ENCODE measurements at regions not wholly inside any gene's neighbourhood (a gene's known extent, or its start where the extent isn't known, plus 50 kb on each side); places are given as distances from the start of the nearest gene placed in this dataset.

GRCh38 chr3:110646055-110646454, 425.6 kb upstream of the NECTIN3 start (continued):
- TF ChIP-seq HES1 (IDR thresholded peaks at IDR 0.05; ENCODE audit: low read depth) (no peak), STAT5A (IDR thresholded peaks at IDR 0.05; ENCODE audit: borderline replicate concordance, low read length) (no peak), ZNF512 (tag; IDR thresholded peaks at IDR 0.05) (no peak)

- no peaks in the 10 kb centered on the region for H3K4me1 ChIP-seq (replicated peaks in 1 of 2; ENCODE audit: control insufficient read depth in 2 of 2, insufficient read depth in 2 of 2, low read length in 2 of 2)
- H3K27ac ChIP-seq (ENCODE audit: extremely low read depth, low read depth, low read length) = no peak overlapping the region
- no peak for FAIRE-seq
- H3K9me3 ChIP-seq (replicated peaks; ENCODE audit: control insufficient read depth, insufficient read depth, low read depth, low read length) = no peaks in the 10 kb centered on the region
- no peaks in the 10 kb centered on the region for H3K36me3 ChIP-seq (ENCODE audit: control insufficient read depth, insufficient read depth, low read length)
- H3K27me3 ChIP-seq (ENCODE audit: control insufficient read depth in 2 of 2, insufficient read depth in 2 of 2, low read length in 2 of 2) = no peaks in the 10 kb centered on the region
- H3K4me2 ChIP-seq (ENCODE audit: insufficient read depth, low read length) = no peak overlapping the region
- no peak overlapping the region for H3K9ac ChIP-seq (ENCODE audit: insufficient read depth in 1 of 2, low read depth in 2 of 2, low read length in 2 of 2)
- no TSS peak for BruUV-seq (replicated peaks)
- POLR2A ChIA-PET = no interaction called here
- H3K4me3 ChIP-seq = no peak overlapping the region
- H3K9me1 ChIP-seq (ENCODE audit: control insufficient read depth, insufficient read depth, low read length) = no peaks in the 10 kb centered on the region
- no peak for ATAC-seq
- no peaks in the 10 kb centered on the region for H4K20me1 ChIP-seq (replicated peaks; ENCODE audit: control insufficient read depth, insufficient read depth, low read length)
- DNase-seq (ENCODE audit: extremely low read depth in 1 of 4, low spot score in 3 of 4) = no peak
- in situ Hi-C loops (cut with MboI) = no loop called here
- no peak overlapping the region for H2AFZ ChIP-seq (ENCODE audit: low read depth, low read length)
- H3K79me2 ChIP-seq (ENCODE audit: control insufficient read depth, insufficient read depth, low read length) = no peaks in the 10 kb centered on the region
- CTCF ChIA-PET (ENCODE audit: low intra/inter-chr PET ratio) = no interaction called here
- intact Hi-C loops (cut with micrococcal nuclease) = no loop called here
- no peak for TF ChIP-seq ZNF589 (CRISPR knock-in tag; IDR thresholded peaks at IDR 0.05; ENCODE audit: low read depth)
- no peak for TF ChIP-seq TSHZ1 (CRISPR knock-in tag; IDR thresholded peaks at IDR 0.05)
- no peak for TF ChIP-seq CREM (IDR thresholded peaks at IDR 0.05; ENCODE audit: low read depth)
- no peak for TF ChIP-seq ETS1 (conservative IDR thresholded peaks at IDR 0.05; ENCODE audit: control insufficient read depth, low read depth, low read length)
- TF ChIP-seq PTBP1 (IDR thresholded peaks at IDR 0.05; ENCODE audit: low read depth, low read length) = no peak
- no peak for TF ChIP-seq CAMTA2 (CRISPR knock-in tag; conservative IDR thresholded peaks at IDR 0.05)
- TF ChIP-seq CBX8 (IDR thresholded peaks at IDR 0.05; ENCODE audit: borderline replicate concordance, extremely low read depth, low read depth, low read length, poor library complexity, severe bottlenecking) = no peak
- TF ChIP-seq MBD2 (IDR thresholded peaks at IDR 0.05; ENCODE audit: borderline replicate concordance, low read depth) = no peak
- TF ChIP-seq BDP1 (IDR thresholded peaks at IDR 0.05; ENCODE audit: insufficient read depth, insufficient read length) = no peak
- TF ChIP-seq ZNF586 (CRISPR knock-in tag; conservative IDR thresholded peaks at IDR 0.05) = no peak
These were observed 425.1 kb upstream of the NECTIN3 start for GRCh38 chr3:110646496-110646895.

Data from K562 (cell line).